HG03575 (cell line): ENCODE measurements at regions not wholly inside any gene's neighbourhood (a gene's known extent, or its start where the extent isn't known, plus 50 kb on each side); places are given as distances from the start of the nearest gene placed in this dataset.

Source experiments
- ATAC-seq: cut with Tn5 transposase; IDR thresholded peaks from one replicate; pipeline ENCODE4 v1.9.1; 2021; ENCODE audit not compliant: unreplicated experiment, insufficient number of reproducible peaks, low FRiP score; ENCODE audit errors: extremely low read depth

DNA sequence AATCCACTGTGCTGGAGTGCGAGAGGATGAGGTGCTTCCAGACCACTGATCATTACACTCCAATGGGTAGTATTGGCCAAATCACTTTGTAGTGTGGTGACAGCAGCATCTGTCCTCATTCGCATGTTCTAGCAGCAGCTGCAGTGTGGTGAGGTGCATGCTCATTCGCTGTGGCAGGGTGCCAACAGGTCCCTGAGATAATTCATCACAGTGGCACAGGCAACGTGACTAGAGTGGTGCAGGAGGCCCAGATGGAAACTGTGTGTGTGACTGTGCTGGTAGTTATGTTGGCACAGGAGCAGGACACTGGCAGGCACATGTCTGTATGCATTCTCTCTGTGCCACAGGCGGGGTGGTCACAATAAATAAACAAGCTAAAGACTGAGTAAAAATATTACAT, 329.5 kb upstream of the SYT4 start:
- no peak for ATAC-seq

DNA sequence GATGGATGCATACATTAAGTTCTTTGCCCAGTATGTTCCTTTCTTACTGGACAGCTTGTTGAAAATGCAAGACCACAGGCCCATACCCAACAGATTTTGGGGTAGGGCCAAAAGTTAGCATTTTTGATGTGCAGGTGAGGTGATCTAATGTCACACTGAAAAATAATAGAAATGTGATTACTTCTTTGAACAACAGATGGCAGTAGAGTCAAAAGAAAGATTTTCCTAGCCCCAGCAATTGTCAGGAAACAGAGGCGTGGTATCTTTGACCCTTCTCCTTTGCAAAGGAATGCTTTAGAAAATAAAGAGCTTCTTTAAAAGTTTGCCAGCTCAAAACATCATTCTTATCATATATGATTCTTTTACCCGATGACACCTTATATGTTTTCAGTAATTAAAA, 343.6 kb upstream of the SYT4 start:
- ATAC-seq = no peak

DNA sequence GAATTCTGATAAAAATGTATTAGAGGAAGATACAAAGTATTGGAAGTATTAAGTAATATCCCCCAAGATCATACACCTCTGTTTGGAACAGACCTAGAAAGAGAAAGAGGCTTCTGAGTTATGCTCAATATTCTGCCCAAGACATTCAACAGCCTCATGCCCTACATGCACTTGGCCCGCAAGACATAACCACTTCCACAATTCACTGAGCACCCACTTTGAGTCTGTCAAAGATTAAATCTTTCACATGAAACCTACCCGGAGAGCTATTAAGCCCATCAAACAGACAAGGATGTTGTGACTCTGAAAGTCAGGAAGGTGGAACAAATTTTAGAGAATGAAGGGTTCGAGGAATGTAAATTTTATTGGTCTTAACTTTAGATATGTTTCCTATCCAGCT, 344.7 kb upstream of the SYT4 start:
- ATAC-seq = no peak

DNA sequence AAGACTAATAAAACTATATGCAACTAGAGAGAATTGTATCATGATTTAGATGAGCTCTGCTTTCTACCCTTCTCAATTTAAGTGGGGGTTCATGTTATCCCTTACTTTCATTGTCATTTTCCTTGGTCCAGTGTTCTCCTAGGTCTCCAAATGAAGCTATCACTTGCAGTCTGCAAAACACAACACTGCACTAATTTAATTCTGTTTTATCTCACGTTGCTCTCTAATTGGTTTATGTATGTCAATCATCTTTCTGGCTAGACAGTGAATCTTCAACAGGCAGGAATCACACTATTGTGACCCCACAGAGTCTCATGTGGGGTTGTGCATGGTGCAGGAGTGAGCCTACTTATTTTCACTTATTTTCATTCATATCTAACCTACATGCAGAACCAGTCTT, 348.3 kb upstream of the SYT4 start:
- no peak for ATAC-seq

DNA sequence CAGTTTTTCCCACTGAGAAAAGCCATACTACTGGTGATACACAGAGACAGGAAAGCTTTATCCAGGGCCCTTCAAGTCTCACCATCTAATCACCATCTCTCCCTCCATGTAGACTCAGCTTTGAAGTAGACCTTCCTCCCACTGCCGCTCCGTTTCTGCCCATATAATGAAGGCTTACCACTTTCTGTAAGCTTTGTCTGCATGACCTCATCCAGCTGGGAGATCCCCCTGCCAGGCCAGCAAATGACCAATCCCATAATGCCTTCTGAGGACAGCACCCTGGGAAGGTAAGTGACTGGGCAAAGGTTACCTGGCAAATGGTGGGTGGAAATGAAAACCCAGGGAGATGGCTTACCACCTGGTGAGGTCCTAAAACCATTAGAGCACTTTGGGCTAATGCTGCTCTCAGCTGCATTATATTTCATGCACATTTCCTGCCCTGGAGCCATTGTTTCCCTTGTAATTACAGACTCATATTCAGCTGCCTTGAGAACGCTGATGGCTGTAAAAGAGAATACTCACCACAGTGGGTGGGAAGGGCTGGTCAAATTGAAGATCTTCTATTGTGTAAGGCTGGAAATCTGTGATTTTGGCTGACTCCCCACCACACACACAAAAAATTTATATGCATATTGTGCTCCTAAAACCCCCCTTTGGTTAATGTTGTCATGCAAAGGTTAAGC, 350.7 kb upstream of the SYT4 start:
- no peak for ATAC-seq

DNA sequence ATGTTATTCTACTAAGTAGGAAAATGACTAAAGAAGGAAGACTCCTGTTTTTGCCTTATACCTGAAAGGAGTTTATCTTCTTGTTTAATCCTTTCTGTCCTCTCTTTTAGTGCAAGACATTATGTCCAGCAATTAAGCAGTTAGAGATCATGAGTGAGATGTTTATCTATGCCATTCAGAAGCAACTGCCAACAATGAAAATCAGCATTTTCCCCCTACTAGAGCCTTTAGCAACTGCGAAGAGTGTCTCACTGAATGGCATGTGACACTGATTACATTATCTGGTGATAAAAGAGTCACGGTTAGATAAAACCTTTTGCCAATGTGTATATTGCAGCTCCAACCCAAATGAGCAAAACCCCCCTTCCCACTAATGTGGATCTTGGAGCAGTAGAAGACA, 357.7 kb upstream of the SYT4 start:
- ATAC-seq = no peak

DNA sequence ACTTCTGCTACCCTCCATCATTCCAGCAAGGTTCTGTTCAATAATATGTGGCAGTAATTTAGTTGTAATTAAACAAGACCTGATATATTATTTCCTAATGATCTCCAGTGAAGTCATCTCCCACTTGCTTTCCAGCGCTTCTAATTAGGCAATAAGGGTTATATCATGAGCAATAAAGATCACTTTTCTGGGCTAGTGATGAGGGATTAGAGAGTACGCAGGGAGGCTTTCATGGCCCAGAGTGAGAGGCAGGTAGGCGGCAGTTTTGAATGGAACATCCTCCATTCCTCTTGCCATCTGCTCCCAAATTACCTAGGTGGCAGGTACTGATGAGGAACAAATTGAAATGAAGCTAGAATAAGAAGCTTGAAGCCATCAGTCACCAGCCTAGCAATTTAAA, 358.1 kb upstream of the SYT4 start:
- no peak for ATAC-seq

DNA sequence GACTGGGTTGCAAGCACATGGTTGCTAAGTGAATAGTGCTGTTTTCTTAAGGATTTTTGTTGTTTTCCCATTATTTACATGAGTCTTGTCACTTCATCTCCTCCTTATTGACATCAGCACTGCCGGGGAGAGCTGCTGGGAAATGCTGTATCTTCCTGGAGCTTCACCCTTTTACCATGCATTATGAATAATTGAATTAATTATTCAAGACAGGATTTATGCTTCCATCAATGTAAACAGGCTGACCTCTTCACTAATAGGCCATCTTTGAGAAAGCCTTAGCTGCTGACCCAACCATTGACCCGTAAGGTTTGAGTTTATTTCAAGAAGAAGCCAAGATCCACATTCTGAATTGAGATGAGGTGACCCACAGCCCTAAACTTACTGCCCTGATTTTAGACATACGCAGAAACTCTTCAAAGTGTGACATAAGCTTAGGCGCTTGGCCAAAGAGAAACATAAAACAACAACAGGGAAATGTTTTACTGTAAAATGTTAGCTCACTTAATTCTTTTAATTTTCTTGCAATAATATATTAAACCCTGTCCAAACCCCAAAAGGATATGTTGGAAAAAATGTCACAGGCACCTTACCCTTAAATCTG, 365.5 kb upstream of the SYT4 start:
- no peak for ATAC-seq

DNA sequence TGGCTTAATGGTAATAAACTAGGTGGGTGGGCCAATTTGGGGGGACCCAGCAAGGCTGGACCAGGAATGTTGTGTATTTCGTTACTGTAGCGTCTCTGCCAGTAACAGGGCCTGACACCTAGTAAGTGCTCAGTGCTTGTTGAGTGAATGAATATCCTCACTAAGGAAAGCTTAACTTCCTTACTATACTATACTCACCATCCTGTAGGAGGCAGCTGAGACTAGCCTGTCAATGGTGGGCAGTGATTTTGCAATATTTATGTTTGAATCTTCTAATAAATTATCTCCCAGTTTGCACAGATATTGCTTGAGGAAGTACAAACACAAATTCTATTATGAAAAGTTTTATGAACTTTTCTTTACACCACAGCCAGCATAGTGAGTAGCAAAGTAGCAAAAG, 370.7 kb upstream of the SYT4 start:
- ATAC-seq = no peak

DNA sequence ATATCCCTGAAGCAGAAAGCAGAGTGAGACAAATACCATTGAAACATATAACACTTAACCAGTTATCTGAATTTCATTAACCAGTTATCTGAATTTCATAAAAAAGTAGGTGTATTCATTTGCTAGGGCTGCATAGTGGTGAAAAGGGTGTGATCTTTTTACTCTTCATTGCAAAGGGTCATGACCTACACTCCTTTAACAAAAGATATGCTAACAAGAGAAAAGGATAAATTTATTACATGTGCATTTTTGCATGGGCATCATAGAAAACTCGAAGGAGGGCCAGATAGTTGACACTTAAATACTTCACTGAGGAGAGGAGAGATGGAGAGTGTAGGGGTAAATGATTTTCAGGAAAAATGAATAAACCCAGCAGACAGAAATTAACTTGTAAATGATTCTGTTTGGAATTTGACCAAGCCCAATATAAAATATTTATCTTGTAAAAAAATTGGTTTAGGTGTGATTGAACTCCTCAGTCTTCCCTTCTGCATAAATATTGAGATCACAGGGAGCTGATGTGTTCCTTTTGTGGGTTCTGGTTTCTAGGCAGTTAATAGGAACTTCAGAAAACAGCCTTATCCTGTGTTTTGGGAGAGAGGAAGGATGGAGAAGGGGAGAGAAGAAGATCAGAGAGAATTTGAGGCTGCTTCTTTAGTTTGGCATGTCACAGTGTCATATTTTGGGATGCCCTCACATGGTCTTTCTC, 372.5 kb upstream of the SYT4 start:
- no peak for ATAC-seq

DNA sequence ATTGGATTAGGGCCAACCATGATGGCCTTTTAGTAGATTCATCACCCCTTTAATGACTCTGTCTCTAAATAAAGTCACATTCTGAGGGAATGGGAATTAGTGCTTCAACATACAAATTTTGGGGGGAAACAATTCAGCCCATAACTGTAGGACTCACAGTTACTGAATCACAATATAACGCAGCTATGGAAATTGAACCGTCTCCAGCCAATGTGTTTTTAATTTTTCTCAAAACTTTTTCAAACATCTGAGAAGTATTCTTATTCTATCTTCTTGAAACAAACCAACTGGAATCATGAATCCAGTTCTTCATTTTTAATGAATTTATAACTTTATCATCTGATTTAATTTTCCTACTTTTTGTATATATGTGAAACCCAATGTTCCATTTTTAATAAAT, 373.1 kb upstream of the SYT4 start:
- ATAC-seq = no peak

DNA sequence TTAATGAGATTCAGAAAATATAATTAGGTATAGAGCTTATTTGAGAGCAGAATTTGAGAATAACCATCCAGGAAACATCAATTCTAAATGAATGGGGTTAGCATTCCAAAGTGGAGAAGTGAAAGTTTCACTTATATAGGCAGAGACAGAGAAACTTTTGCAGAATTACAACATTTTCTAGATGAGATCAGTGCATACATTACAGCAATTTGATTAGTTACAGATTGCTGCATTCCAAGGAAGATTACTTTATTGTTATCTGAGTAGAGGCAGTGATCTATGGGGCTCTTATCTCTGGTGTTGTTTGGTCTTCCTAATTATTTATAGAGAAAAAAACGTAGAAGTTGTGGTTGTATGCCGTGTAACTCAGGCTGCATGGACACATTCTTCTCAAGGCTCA, 373.8 kb upstream of the SYT4 start:
- ATAC-seq = no peak

DNA sequence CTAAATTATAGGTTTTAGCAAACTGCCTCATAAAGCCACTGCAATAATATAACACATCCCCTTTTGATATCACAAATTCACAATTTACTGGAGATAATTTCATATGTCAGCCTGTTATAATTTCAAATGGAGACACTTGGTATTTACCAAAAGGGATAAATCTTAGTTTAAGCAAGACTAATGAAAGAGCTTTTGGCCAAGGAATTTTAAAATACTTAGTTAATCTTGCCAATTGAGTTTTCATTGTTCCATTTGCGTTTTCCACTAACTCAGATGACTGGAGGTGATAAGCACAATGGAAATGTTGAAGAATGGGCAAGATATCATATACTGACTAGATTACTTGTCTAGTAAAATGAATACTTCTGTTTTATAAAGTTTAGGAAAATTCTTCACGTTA, 379.3 kb upstream of the SYT4 start:
- ATAC-seq = no peak

DNA sequence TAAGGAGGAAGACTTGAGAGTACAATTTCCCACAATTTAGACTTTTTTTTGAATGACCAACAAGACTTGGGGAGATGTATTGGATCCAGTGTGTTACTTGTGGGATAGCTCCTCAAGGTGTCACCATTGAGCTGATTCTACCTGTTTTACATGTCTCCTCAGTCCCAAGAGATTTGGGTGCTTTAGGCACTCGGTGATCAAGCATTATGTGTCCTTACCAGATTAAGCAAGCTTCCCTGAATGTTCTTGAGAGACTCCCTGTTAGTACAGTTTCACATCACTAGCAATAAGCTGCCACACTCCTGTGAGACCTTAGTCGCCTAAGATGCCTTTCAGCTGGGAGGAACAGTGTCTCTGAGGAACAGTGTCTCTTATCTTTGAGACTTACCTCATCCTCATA, 384.3 kb upstream of the SYT4 start:
- ATAC-seq = no peak

DNA sequence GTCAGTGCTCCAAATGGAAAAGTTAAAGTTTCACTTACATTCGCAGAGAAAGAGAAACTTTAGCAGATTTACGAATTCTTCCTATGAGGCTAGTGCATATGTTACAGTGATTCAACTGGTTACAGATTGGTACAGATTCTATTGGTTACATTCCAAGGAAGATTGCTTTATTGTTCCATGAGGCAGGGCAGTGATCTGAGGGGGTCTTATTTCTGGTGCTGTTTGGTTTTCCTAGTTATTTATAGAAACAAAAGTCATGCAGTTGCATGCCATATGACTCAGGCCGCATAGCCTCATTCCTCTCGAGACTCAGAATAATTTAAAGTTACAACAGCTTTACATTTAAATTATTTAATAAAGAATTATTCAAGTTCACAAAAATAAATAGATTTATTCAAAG, 385.4 kb upstream of the SYT4 start:
- ATAC-seq = no peak

DNA sequence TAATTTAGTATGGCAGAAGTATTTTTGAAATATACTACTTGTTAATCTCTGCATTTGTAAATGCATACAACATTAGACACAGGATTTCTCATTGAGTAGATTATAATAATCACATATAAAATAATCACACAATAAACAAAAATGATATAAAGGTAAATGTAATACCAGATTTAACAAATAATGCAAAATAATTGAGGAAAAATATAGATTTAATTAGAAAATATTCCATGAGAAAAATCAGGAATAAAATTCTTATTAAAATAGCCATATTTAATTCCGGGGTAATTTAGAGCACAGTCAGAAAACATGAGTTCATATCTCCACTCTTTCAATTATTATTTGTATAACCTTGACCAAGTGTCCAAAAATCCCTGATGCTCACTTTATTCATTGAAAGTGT, 385.9 kb upstream of the SYT4 start:
- no peak for ATAC-seq

DNA sequence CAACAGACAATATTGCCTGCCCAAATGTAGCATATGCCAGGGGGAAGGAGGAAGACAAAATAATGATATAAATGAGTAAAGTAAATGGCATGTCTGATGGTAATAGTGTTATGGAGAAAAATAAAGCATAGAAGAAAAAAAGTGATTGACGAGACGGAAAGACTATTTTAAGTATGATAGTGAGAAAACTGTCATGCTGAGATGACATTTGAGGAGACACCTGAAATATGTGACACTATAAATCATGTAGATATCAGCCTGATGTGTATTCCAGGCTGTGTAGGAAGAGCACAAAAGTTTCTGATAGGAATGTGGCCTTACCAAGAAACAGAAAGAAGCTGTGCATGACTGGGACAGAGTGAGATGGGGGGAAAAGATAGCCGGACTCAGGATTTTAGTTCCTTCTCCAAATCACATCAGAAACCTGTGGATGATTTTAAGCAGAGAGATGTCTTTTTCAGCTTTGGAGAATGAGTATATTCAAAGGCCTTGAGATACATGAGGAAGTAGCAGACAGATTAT, 387.3 kb upstream of the SYT4 start:
- no peak for ATAC-seq

DNA sequence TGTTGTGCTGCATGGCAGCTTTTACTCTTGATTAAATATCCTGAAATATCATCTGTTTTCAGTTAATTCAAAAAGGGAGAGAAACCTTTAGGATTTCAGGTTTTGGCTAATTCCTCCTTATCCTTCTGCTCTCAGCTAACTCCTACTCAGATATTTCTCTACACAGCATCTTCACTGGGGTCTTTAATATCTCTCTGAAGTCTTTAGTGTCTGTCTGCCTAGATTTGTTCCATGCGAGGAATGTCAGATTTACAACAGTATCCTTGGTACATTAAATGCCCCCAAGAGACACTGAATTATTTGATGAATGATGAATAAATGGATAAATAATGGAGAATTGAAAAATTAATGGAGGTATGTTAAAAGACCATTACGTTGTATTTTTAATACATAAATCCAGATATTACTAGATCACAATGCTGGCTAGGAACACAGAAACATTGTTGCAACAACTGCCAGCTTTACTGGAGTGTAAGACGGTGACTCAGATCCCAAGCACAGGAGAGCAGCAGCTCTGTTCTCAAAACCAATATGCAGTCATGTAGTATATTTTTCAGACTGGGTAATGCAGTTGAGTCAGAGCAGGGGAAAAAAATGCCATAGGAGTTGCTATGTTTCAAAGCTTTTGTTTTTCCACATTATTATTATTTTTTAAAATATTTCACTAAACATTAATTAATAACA, 388.0 kb upstream of the SYT4 start:
- ATAC-seq = no peak

DNA sequence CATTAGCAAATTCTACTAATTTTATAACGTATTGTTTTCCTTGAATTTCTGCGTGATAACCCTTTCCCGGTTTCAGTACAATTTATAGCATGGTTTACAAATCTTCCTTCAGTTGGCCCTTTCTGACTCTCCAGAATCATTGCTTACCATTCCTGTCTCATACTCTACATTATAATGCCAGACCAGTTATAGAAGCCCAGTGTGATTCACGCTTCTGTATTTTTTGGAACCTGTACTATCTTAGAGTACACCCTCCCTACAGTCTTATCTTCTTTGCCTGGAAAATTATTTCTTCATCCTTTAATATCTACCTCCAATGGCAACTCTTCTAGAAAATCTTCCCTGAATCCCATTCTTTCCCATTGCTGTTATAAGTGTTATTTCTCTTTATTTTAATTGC, 391.6 kb upstream of the SYT4 start:
- no peak for ATAC-seq

DNA sequence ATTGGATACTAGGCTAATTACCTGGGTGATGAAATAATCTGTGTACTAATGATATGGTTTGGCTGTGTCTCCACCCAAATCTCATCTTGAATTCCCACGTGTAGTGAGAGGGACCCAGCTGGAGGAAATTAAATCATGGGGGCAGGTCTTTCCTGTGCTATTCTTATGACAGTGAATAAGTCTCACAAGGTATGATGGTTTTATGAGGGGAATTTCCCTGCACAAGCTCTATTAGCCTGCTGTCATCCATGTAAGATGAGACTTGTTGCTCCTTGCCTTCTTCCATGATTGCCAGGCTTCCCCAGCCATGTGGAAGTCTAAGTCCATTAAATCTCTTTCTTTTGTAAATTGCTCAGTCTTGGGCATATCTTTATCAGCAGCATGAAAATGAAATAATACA, 394.1 kb upstream of the SYT4 start:
- no peak for ATAC-seq
